ENCODE measurements at regions not wholly inside any gene's neighbourhood (a gene's known extent, or its start where the extent isn't known, plus 50 kb on each side); places are given as distances from the start of the nearest gene placed in this dataset.

DNA sequence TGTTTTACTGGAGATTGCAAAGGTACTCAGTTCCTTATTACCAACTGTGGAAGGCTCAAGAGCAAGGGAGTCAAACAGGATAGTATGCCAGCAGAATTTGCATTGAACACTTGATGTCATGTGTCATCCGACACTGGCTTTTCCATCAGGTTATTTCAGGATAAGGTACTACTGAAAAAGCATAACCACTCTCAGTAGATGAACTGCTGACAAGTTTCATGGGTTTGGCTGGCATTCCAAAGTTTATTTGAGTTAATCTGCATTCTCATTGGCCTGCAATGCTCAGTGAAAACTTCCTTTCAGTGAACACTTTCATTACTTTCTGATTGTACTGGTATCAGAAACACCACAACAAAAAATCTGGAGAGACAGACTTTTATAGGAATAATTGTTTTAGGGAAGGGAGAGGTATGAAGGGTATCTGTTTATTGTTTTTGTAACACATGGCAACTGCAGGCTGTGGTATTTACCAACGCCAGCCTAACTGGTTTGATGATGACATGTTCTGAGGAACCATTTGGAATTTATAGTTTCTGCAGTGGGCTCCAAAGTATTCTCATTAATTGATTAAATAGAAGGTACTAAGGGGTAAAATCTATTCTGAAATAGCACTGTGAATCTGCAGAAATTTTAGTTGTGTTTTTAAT, 345.7 kb upstream of the NR3C2 start:
- TF ChIP-seq EZH2 (IDR thresholded peaks at IDR 0.05; ENCODE audit: insufficient read depth, poor library complexity, severe bottlenecking) (no peak), EZH2phosphoT487 (IDR thresholded peaks at IDR 0.05; ENCODE audit: insufficient read depth, low read depth) (no peak)
